DND-41 (cell line): ENCODE measurements at regions not wholly inside any gene's neighbourhood (a gene's known extent, or its start where the extent isn't known, plus 50 kb on each side); places are given as distances from the start of the nearest gene placed in this dataset.

Source experiments
- ATAC-seq: fragments of 200-7000 bp; cut with Tn5 transposase; 3 replicates; pipeline ENCODE4 v1.9.1; 2021; ENCODE audit warnings: low read depth; ENCODE audit not compliant: insufficient read depth
- DNase-seq: peaks from one replicate; pipeline ENCODE4 v3.0.0-alpha.2; 2020
- H2AFZ ChIP-seq: 2 replicates; pipeline ENCODE4 v1.6.0; 2012; ENCODE audit warnings: low read depth, low read length
- H3K27ac ChIP-seq: 2 replicates; pipeline ENCODE4 v1.5.1; 2012; ENCODE audit warnings: low read length, inconsistent platforms
- H3K27me3 ChIP-seq: fragments of 200-600 bp; sonication (generic); 2 replicates; pipeline ENCODE4 v1.6.0; 2012; ENCODE audit warnings: low read length, mild to moderate bottlenecking, inconsistent platforms; ENCODE audit not compliant: insufficient read depth, poor library complexity
- H3K36me3 ChIP-seq: 2 replicates; pipeline ENCODE4 v1.5.1; 2012; ENCODE audit warnings: low read length, inconsistent platforms; ENCODE audit not compliant: insufficient read depth
- H3K4me1 ChIP-seq: 2 replicates; pipeline ENCODE4 v1.5.1; 2012; ENCODE audit warnings: mild to moderate bottlenecking, low read length; ENCODE audit not compliant: insufficient read depth
- H3K4me2 ChIP-seq: 2 replicates; pipeline ENCODE4 v1.6.0; 2012; ENCODE audit warnings: mild to moderate bottlenecking, moderate library complexity, low read length, inconsistent platforms; ENCODE audit not compliant: insufficient read depth
- H3K4me3 ChIP-seq, 2 experiments: fragments of 200-600 bp in 1 of 2; shearing (Covaris generic) in 1 of 2; 2 replicates each; pipeline ENCODE4 v1.5.1; 2012 to 2016; ENCODE audit warnings: inconsistent platforms in 2 of 2, low read length in 2 of 2, mild to moderate bottlenecking in 2 of 2, low read depth in 1 of 2, moderate library complexity in 1 of 2
- H3K79me2 ChIP-seq: 2 replicates; pipeline ENCODE4 v1.6.0; 2012; ENCODE audit warnings: low read length, inconsistent platforms; ENCODE audit not compliant: insufficient read depth
- H3K9ac ChIP-seq: 2 replicates; pipeline ENCODE4 v1.6.0; 2012; ENCODE audit warnings: low read depth, mild to moderate bottlenecking, inconsistent platforms, low read length, moderate library complexity
- H3K9me3 ChIP-seq: 2 replicates; pipeline ENCODE4 v1.5.1; 2012; ENCODE audit warnings: low read length, moderate library complexity, mild to moderate bottlenecking, inconsistent platforms; ENCODE audit not compliant: insufficient read depth, severe bottlenecking
- H4K20me1 ChIP-seq: 2 replicates; pipeline ENCODE4 v1.6.0; 2012; ENCODE audit warnings: low read length; ENCODE audit not compliant: insufficient read depth
- CTCF ChIP-seq: IDR thresholded peaks from 2 replicates; pipeline ENCODE4 v1.5.1; 2012; ENCODE audit warnings: borderline replicate concordance, low read length, moderate library complexity, mild to moderate bottlenecking; ENCODE audit not compliant: poor library complexity, severe bottlenecking; ENCODE audit errors: extremely low read depth
- EZH2 ChIP-seq: IDR thresholded peaks from 3 replicates; pipeline ENCODE4 v1.6.1; 2012; ENCODE audit warnings: borderline replicate concordance, low read depth, mild to moderate bottlenecking, moderate library complexity, low read length, inconsistent platforms; ENCODE audit not compliant: severe bottlenecking

- peak; percentile 10 for TF ChIP-seq CTCF
- TF ChIP-seq EZH2 = no peak
- H3K9ac ChIP-seq = no peak overlapping the region
- no peaks in the 10 kb centered on the region for H3K9me3 ChIP-seq
- H3K79me2 ChIP-seq = no peaks in the 10 kb centered on the region
- no peaks in the 10 kb centered on the region for H4K20me1 ChIP-seq
- no peak overlapping the region for H3K4me3 ChIP-seq
- ATAC-seq (no peak), DNase-seq (no peak)
- no peaks in the 10 kb centered on the region for H3K4me1 ChIP-seq
- no peaks in the 10 kb centered on the region for H3K36me3 ChIP-seq
- no peak overlapping the region for H3K4me2 ChIP-seq
- no peak overlapping the region for H3K27ac ChIP-seq
- H3K27me3 ChIP-seq = no peaks in the 10 kb centered on the region
- no peak overlapping the region for H2AFZ ChIP-seq
These were observed 68.3 kb downstream of the ALG10B start for GRCh38 chr12:38384816-38385378.

GRCh38 chr12:38385486-38385885 lies 68.9 kb downstream of the ALG10B start:
- TF ChIP-seq CTCF (no peak), EZH2 (no peak)
- Histone ChIP-seq H4K20me1 (no peaks in the 10 kb centered on the region), H3K9ac (no peak overlapping the region), H3K27me3 (no peaks in the 10 kb centered on the region), H3K4me1 (no peaks in the 10 kb centered on the region), H3K9me3 (no peaks in the 10 kb centered on the region), H3K79me2 (no peaks in the 10 kb centered on the region), H3K36me3 (no peaks in the 10 kb centered on the region), H3K4me3 (no peak overlapping the region), H2AFZ (no peak overlapping the region), H3K27ac (no peak overlapping the region), H3K4me2 (no peak overlapping the region)
- no peak for DNase-seq
- no peak for ATAC-seq

GRCh38 chr12:38386205-38386985 lies 69.8 kb downstream of the ALG10B start:
- Histone ChIP-seq H3K9ac (no peak overlapping the region), H2AFZ (no peak overlapping the region), H3K27ac (no peak overlapping the region), H3K4me2 (no peak overlapping the region), H4K20me1 (no peaks in the 10 kb centered on the region), H3K27me3 (no peaks in the 10 kb centered on the region), H3K4me1 (no peaks in the 10 kb centered on the region), H3K79me2 (no peaks in the 10 kb centered on the region), H3K9me3 (no peaks in the 10 kb centered on the region), H3K36me3 (no peaks in the 10 kb centered on the region), H3K4me3 (no peak overlapping the region)
- no peak for DNase-seq
- no peak for ATAC-seq
- TF ChIP-seq EZH2 = no peak
- no peak for TF ChIP-seq CTCF
